ENCODE measurements at regions not wholly inside any gene's neighbourhood (a gene's known extent, or its start where the extent isn't known, plus 50 kb on each side); places are given as distances from the start of the nearest gene placed in this dataset.

DNA sequence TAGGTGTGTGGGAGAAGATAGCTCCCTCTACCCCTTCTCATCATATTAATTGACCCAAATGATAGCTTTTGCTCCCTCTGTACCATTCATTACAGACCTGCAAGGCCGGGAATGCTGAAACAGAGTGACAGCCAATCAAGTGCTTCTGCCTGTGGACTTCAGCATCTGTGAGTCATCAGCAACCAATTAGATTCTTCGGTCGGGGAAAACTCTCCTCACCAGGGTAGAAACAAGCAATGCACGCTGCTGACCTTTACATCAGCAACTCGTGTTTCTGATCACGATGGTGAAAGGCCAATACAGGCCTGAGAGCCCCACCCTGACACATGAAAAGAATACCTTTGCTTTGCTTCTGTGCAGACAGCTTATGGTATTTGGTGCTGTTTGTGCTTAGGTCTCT is 347.2 kb upstream of the DDX53 start:
- ATAC-seq (no peak), DNase-seq (no peak)
- Mint-ChIP-seq H3K9me3 (no peaks in the 10 kb centered on the region), H3K4me1 (ENCODE audit: low read depth) (no peaks in the 10 kb centered on the region), H3K4me3 (no peak overlapping the region), H3K27ac (no peak overlapping the region), H3K27me3 (peaks cover 1% of the 10 kb centered on the region), H3K36me3 (ENCODE audit: low read depth) (no peaks in the 10 kb centered on the region)
- intact Hi-C loops (cut with micrococcal nuclease): no loop called here
- ChIA-PET POLR2A (no interaction called here), CTCF (no interaction called here)
- TF ChIP-seq CTCF (IDR thresholded peaks at IDR 0.05): no peak

DNA sequence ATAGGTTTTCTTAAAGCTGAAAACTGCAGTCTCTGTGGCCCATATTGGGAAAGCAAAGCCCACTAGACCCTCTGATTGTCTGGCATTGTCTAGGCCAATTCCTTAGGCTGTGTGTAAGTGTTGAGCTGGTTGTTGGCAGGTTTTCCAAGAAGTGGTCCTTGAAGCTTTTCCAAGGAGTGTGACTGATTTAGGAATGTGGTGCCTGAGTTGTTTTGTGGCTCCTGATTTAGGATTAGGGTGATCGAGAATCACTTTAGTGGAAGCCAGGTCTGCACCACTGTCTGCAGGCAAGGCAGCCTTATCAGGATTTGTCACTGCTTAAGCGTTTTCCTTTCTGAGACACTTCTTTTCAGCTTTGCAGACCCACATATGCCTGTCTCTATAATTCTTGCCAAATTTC is 339.0 kb upstream of the DDX53 start:
- intact Hi-C loops (cut with micrococcal nuclease): no loop called here
- POLR2A ChIA-PET: no interaction called here
- TF ChIP-seq CTCF (IDR thresholded peaks at IDR 0.05): no peak
- ATAC-seq (no peak), DNase-seq (no peak)
- H3K27me3 Mint-ChIP-seq: no peaks in the 10 kb centered on the region
- H3K27ac Mint-ChIP-seq: no peak overlapping the region
- H3K4me3 Mint-ChIP-seq: no peak overlapping the region
- CTCF ChIA-PET: no interaction called here
- H3K36me3 Mint-ChIP-seq (ENCODE audit: low read depth): no peaks in the 10 kb centered on the region
- H3K4me1 Mint-ChIP-seq (ENCODE audit: low read depth): no peaks in the 10 kb centered on the region
- no peaks in the 10 kb centered on the region for H3K9me3 Mint-ChIP-seq

DNA sequence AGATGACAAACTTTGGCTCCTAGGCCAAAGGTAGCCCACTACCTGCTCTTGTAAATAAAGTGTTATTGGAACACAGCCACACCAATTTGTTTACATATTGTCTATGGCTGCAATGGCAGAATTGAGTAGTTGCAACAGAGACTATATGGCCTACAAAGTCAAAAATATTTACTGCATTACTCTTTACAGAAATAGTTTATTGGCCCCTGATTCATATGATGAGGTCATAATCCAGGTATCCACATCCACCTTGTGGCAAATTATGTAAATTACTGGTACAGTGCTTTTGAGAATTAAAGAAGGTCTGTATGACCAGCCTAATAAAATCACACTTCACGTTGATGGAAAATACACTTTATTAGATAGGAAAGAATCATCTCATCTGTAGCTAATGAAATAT is 337.0 kb upstream of the DDX53 start:
- no peak overlapping the region for H3K27ac Mint-ChIP-seq
- ATAC-seq (no peak), DNase-seq (no peak)
- TF ChIP-seq CTCF (IDR thresholded peaks at IDR 0.05): no peak
- H3K9me3 Mint-ChIP-seq: no peaks in the 10 kb centered on the region
- no peaks in the 10 kb centered on the region for H3K36me3 Mint-ChIP-seq (ENCODE audit: low read depth)
- H3K4me1 Mint-ChIP-seq (ENCODE audit: low read depth): no peaks in the 10 kb centered on the region
- intact Hi-C loops (cut with micrococcal nuclease): no loop called here
- POLR2A ChIA-PET: no interaction called here
- CTCF ChIA-PET: no interaction called here
- no peak overlapping the region for H3K4me3 Mint-ChIP-seq
- no peaks in the 10 kb centered on the region for H3K27me3 Mint-ChIP-seq

DNA sequence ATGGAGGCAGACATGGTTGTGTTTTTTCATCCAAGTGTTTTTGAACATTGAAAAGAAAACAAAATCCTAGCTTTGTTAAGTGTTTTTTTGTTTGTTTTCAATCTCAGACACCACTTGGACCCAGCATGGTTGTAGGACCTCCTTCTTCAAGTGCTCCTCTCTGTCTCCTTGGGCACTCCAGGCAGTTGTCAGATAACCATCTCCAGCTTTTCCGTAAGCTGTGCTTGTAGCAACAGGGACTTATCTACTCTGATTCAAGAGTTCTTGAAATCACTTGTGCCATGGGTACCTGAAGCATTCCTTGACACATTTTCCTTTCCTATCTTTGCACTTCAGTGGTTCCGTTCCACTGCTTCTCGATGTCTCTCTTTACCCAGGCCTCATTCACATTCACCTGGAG is 334.9 kb upstream of the DDX53 start:
- Mint-ChIP-seq H3K4me3 (no peak overlapping the region), H3K27me3 (no peaks in the 10 kb centered on the region), H3K4me1 (ENCODE audit: low read depth) (no peaks in the 10 kb centered on the region), H3K27ac (no peak overlapping the region), H3K36me3 (ENCODE audit: low read depth) (no peaks in the 10 kb centered on the region), H3K9me3 (no peaks in the 10 kb centered on the region)
- POLR2A ChIA-PET: no interaction called here
- intact Hi-C loops (cut with micrococcal nuclease): no loop called here
- no peak for ATAC-seq
- CTCF ChIA-PET: no interaction called here
- DNase-seq: no peak
- TF ChIP-seq CTCF (IDR thresholded peaks at IDR 0.05): no peak

GRCh38 chrX:22665818-22666217 is 333.9 kb upstream of the DDX53 start:
- no peak for ATAC-seq
- Mint-ChIP-seq H3K4me1 (ENCODE audit: low read depth) (no peaks in the 10 kb centered on the region), H3K27me3 (no peaks in the 10 kb centered on the region), H3K4me3 (no peak overlapping the region), H3K27ac (no peak overlapping the region), H3K9me3 (no peaks in the 10 kb centered on the region), H3K36me3 (ENCODE audit: low read depth) (no peaks in the 10 kb centered on the region)
- no peak for DNase-seq
- ChIA-PET CTCF (no interaction called here), POLR2A (no interaction called here)
- TF ChIP-seq CTCF (IDR thresholded peaks at IDR 0.05): no peak
- intact Hi-C loops (cut with micrococcal nuclease): no loop called here
